GM19324 (cell line): ENCODE measurements at regions not wholly inside any gene's neighbourhood (a gene's known extent, or its start where the extent isn't known, plus 50 kb on each side); places are given as distances from the start of the nearest gene placed in this dataset.

ENCODE experiments used
- ATAC-seq: cut with Tn5 transposase; IDR thresholded peaks from one replicate; pipeline ENCODE4 v1.9.1; 2021; ENCODE audit warnings: mild to moderate bottlenecking, moderate library complexity; ENCODE audit not compliant: unreplicated experiment, low FRiP score

- ATAC-seq, result no peak
Observed at GRCh38 chr12:85568395-85569103, 267.7 kb downstream of the RASSF9 start.

- no peak for ATAC-seq
Observed at GRCh38 chr12:85569261-85569660, 266.9 kb downstream of the RASSF9 start.

DNA sequence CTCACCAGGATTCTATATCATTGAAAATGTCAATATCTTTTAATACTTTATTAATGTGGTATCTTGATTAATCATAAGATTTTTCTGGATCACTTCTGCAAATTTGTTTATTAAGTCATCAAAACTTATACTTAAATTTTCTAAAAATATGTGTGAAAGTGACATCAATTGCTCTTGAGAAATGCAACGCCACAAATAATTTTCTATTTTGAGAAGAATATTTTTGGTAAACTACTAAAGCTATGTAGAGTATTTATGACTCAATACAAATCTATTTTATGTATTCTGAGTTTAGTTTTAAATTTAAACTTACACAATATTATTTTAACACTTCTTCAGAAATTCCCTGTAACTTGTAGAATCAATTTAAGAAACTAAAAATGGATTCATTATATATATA, 263.3 kb downstream of the RASSF9 start:
- no peak for ATAC-seq

- ATAC-seq, result no peak
Observed at GRCh38 chr12:85573635-85574214, 262.5 kb downstream of the RASSF9 start.

DNA sequence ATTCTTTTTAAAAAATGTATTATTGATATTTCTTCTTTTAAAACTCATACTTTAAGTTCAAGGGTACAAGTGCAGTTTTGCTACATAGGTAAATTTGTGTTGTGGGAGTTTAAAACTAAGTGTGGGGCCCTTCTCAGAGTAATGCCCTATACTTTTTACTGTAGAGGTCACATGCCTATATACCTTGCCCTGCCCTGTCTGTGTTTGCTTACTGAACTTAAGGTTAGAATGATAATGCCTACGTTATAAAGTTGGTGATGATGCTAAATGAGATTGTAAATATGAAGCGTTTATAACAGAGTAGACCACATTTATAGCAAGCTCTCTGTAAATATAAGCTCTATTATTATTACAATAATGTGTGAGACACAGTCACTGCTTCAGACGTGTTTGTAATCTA, 261.9 kb downstream of the RASSF9 start:
- ATAC-seq, result no peak

DNA sequence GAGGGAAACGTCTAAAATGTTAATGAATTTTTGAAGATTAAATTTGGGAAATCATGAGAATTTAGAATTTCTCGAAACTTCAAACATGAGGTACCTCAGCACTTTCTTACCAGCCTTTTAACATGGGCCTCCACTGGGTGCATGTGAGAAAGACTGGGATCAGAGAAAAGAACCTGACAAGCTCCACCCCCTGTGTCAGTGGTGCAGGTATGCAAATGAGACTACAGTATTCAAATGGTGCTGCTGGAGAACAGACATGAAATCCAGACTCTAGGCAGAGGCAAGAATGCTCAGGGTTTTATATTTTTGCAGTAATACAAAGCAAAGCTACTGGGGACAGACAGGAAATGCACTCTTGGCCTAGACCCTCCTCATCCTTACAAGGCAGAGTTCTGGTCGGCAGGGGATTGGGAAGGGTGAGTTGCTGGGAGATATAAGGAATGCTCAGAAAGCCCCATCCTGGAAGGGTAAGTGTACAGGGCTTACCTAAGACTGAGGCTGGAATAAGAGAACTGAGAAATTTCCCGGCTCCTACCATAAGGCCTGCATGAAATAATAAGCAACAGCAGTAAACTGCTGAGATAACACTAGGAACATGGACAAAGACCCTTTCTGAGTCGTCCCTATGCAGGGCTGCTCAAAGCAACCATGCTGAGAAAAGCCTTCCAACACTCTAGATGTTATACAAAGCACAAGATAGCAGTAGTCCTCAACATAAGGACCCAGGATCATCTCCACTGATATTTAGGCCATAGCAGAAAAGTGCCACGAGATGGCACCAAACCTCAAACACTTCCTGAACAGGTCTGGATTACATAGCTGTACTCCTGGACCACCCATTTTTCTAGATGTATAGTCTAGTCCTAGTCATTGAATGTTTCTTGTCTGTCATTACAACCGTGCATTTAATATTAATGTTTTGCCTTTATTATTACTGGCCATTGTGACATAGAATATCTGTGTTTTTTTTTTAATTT, 260.8 kb downstream of the RASSF9 start:
- ATAC-seq, result peak; percentile 98

GRCh38 chr12:85580562-85581168, 255.5 kb downstream of the RASSF9 start:
- no peak for ATAC-seq

GRCh38 chr12:85587158-85587557, 249.1 kb downstream of the RASSF9 start:
- ATAC-seq, result no peak

- ATAC-seq, result no peak
Observed at GRCh38 chr12:85588221-85588620, 248.0 kb downstream of the RASSF9 start.

- ATAC-seq, result no peak
Observed at GRCh38 chr12:85600841-85601240, 235.4 kb downstream of the RASSF9 start.

DNA sequence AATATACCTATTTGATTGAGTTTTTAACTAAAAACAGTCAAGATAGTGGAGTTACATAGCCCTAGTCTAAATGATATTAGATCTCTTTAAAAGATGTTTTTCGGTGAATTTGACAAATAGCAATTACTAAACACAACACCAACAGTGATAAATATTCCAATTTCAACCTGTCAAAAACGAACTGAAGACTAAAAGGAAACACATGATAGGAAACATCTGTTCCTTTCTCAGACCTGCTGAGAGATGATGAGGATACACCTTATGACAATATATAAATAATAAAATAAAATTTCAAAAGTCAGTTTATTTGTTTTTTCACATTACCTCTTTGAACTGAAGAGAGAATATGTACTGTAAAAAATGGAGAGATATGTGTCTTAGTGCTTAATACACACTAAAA, 232.7 kb downstream of the RASSF9 start:
- ATAC-seq, result no peak

DNA sequence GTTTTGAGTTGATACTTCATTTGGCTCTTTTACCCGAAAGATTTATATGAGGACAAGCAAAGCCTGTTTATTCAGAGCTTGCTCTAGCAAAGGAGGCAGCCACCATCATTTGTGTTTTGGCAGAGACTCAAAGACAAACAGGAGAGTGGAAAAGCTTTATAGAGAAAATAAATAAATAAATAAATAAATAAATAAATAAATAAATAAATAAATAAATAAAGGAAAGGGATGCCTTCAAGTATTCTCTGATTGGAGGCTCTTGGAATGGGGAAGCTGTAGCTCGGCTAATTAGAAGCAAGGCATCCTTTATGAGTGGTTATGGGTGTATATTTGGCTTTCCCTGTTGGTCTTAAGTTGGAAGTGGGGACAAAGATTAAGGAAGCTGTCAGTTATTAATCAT, 229.8 kb downstream of the RASSF9 start:
- ATAC-seq, result no peak

GRCh38 chr12:85609778-85610177, 226.4 kb downstream of the RASSF9 start:
- ATAC-seq, result no peak

DNA sequence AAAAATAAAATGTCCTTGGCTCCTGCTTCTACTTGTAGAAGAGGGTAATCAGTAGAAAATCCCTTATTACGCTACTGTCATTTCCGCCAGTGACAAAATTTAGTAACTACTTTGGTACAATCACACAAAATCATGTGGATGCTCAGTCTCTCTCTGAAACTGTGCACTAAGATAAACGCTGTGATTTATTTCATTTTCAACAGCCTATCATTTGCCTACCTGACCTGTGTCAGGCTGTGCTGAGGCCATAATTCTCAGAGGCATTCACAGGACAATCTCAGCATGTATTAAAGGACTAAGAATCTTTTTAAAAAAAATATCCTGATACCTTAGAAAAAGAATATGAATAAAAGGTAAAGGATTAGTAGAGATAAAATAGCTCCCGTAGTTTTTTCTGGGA, 226.0 kb downstream of the RASSF9 start:
- no peak for ATAC-seq

DNA sequence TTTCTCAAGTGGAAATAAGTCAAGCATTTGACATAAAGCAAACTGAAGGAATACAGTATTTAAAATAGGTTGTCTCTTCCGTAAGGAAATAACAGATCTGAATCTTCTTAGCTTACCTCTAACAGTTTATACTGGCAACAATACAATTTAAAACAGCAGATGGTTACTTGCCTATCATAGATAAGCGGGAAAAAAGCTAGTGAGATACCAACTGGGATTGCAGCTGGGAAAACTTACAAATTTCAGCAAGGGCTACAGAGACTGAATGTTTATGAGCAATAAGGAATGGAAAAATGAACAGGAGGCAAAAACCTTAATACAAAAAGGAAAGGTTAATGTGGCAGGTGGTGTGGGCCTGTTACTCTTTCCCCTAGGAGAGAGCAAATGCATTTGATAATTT, 220.0 kb downstream of the RASSF9 start:
- ATAC-seq, result no peak

DNA sequence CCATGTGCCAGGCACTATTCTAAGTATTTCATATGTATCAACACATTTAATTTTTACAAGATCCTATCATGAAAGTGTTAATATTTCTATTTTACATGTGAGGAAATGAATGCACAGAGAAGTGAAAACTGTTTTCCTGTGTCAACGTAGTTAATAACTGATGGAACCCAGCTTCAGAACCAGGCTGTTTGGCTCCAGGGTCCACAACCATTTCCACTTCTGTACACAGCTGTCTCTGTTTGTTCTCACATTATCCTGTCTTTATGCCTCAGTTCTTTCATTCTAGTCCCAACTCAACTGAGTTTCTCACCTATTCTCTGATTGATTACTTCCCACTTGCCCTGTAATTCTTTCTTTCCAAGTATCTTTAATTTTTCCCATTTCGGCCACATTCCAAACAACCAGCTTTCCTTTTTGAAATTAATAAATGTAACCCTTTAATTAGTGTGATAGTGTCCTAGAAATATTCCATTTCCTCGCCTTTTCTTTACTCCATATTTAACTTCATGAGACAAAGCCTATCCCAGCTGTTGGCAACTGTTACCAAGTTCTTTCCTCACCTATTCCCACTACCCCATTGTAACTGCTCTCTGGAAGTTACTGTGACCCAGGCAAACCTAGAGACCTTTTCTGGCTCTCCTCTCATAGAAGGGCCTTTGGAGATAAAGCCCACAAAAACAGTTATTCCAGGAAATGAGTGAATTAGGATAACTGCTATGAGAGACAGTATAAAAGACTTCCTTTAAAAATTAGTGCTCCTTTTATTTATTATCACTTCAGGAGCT, 218.7 kb downstream of the RASSF9 start:
- ATAC-seq, result no peak

DNA sequence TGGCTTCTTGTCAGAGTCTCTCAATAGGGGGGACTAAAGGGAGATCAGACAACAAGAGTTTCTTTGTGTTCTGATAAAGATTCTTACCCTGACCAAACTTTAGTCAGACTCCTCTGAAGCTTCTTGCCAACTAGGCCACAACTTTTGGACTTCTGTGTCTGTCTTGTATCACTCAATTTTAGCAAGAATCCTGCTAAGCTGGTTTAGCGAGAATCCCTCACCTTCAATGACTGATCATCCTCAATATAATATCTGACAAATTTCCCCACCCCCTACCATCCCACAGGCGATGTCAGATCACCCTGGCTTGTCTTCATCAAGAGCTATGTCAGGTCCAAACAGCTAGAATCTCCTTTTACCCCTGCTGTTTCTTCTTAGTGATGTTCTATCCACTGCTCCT, 215.2 kb downstream of the RASSF9 start:
- no peak for ATAC-seq

DNA sequence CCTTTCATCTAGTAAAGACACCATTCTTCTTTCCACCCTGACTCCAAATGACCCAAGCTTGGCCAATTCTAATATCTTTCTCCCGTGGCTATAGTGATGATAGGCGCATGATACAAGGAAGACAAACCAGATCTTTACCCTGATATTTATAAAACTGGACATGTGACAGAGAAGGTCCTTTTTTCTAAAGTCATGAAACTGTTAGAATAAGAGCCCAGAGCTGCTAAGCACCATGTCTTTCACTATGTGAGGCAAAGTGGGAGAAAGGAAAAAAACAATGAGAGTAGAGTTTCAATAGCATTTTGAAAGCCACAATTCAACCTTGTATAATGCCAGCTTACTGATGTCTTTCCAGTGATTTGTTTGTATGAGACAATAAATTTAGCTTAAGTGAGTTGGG, 212.4 kb downstream of the RASSF9 start:
- no peak for ATAC-seq

DNA sequence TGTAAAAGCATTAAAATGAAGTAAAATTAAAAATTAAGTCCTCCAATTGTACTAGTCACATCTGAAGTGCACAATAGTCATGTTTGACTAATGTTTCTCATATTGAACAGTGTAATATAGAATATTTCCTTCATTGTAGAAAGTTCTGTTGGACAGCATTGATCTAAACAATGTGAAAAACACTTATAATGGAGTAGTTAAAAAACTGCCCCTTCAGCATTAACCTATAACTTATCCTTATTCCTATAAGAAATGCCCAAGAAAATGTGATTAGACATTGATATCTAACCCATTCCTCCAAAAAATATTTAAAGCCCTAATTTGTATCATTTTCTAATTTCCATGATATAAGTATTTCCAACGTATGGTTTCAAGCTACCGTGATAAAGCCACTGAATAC, 210.7 kb downstream of the RASSF9 start:
- no peak for ATAC-seq
